GM19438 (cell line): ENCODE measurements at regions not wholly inside any gene's neighbourhood (a gene's known extent, or its start where the extent isn't known, plus 50 kb on each side); places are given as distances from the start of the nearest gene placed in this dataset.
"Not testable (repeated sequence)": the region's sequence is repeated elsewhere in the genome, so short reads cannot be mapped to it uniquely, and the experiment has no call there.

Source experiments
- ATAC-seq: cut with Tn5 transposase; IDR thresholded peaks from one replicate; pipeline ENCODE4 v1.9.1; 2021; ENCODE audit warnings: low read depth; ENCODE audit not compliant: unreplicated experiment

DNA sequence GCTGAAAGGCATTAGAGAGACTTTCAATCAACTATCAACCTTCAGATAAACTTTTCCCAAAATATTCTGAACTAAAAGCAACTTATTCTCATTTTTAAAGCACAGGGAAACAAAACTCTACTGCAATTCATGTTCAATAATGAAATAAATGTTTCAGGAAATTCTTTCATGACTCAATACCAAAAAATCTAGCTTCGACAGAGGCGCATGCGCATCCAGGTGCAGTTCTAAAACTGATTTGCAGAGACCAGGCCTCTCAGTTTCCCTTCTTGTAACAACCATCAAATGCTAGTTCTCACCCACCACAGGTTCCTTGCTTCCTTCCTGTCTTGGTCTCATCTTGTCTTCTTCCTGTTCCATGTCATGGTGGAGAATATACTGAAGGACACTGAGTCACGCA is 55.3 kb upstream of the NRBF2 start:
- no peak for ATAC-seq

GRCh38 chr10:63072951-63073350 is 60.2 kb upstream of the NRBF2 start:
- ATAC-seq = no peak

- ATAC-seq = no peak
Measured at GRCh38 chr10:63071145-63071544, 62.0 kb upstream of the NRBF2 start.

- ATAC-seq = no peak
Measured at GRCh38 chr10:63069318-63069717, 63.8 kb upstream of the NRBF2 start.

DNA sequence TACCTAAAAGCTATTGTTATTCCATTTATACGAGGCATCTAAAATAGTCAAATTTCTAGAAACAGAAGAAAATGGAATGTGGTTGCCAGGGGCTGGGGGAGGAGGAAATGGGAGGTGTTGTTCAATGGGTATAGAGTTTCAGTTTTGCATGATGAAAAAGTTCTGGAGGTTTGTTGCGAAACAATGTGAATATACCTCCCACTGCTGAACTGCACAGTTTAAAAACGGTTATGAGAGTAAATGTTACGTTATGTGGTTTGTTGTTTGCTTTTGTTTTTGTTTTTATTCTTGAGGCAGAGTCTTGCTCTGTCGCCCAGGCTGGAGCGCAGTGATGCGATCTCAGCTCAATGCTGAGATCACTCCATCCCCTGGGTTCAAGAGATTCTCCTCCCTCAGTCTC is 64.9 kb upstream of the NRBF2 start:
- ATAC-seq = no peak

DNA sequence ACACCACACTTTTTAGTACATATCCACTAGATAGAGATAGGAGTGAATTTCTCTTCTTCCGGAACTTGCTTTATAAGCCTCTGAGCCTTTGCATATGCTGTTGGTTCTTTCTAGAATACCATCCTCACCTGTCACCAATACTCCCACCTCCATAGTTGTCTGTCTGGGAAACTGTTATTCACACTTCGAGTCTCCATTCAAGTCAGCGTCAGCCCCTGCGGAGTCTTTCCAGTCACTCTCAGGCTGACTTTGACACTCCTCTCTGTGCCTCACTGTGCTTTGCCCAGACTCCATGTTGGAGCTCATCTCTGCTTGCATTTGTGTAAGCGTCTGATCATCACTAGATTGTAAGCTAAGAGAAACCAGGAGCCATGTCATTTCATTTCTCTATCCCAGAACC is 66.5 kb upstream of the NRBF2 start:
- no peak for ATAC-seq

DNA sequence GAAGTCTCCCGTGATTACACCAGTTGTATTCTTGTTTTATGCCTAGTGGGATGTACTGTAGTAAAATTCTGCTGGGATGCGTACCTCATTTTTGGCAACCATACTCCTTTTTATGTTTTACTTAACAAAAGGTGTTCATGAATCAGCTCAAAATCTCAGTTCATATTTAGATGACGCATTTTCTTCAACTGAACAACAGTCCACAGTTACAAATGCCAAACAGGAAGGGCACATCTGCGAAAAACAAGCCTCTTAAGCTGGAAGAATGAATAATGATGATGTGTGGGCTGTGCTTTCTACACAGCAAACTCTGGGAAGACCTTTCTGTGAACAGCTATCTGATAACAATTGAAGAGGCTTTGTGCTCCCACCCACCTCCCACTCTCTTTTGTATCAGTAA is 68.4 kb upstream of the NRBF2 start:
- no peak for ATAC-seq

GRCh38 chr10:63058236-63058635 is 74.9 kb upstream of the NRBF2 start:
- no peak for ATAC-seq

- no peak for ATAC-seq
Measured at GRCh38 chr10:63057509-63057908, 75.6 kb upstream of the NRBF2 start.

DNA sequence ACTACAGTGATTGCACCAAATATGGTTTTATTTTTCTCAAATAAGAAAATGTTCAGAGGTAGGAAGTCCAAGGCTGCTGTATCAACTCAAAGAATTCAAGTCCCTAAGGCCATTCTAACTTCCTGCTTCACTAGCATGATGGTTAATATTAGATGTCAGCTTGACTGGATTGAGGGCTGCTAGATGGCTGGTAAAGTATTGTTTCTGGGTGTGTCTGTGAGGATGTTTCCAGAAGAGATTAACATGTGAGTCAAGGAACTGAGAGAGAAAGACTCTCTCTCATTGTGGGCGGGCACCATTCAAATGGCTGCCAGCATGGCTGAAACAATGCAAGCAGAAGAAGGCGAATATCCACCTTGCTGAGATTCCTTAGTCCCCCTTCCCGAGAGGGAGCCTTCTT is 77.4 kb upstream of the NRBF2 start:
- no peak for ATAC-seq

DNA sequence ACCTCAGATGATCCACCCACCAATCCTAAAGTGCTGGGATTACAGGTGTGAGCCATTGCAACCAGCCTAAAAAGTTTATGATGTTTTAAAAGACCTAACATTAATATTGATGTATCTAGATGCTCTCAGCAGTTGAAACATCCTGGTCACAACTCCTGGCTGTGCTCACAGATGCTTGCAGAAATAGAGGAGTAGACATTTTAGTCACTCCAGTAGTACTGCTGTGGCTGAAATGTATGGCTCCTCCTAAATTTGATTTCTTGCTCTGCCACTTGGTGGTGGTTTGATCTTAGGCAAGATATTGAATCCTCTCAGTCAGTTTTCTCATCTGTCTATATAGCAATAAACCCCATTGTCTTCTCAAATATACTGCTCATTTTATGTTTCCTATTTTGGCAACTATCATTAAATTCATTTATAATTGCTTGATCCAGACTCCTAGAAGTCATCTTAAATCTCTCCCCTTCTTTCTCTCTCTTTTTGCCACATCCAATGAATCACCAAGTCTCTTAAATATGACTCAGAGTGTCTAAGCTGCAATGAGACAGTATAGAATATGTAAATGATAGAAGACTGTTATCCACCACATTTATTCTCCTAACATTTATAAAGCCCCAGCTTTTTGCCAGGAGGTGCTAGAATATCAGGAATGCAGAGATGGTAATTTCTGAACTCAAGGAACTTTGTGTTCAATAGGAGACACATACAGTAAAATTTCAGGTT is 78.1 kb upstream of the NRBF2 start:
- no peak for ATAC-seq

DNA sequence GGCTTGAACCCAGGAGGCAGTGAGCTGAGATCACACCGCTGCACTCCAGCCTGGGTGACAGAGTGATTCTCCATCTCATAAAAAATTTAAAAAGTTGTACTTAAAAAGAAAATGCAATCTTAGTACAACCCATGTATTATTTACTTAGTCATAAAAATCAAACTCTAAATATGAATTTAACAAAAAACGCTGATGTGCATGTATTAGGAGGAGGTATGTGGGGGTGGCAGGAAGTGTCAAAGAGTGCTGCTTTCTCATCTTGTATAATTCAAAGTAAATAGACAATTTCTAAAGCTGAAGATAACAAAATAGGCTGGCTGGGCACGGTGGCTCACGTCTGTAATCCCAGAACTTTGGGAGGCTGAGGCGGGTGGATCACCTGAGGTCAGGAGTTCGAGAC is 81.0 kb upstream of the NRBF2 start:
- ATAC-seq = no peak

DNA sequence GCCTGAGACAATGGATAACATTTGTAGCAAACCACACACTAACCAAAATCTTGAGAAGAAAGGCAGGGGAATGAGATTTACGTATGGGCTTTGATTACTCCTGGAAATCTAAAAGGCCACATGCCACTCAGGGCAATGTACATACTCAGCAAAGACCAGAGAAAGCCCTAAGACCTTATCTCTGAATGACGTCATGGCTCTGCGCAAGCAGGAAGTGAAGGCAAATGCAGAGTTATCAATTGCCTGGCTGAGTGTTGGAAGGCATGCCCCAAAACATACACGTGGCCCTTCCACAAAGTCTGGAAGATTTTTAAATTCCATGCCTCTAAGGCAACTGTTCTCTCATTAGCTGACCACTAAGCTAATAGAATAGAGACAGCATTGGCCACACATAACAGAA is 90.9 kb upstream of the NRBF2 start:
- ATAC-seq = no peak

GRCh38 chr10:63033616-63034185 is 99.4 kb upstream of the NRBF2 start:
- not testable (repeated sequence) for ATAC-seq

GRCh38 chr10:63030536-63030935 is 102.6 kb upstream of the NRBF2 start:
- no peak for ATAC-seq

DNA sequence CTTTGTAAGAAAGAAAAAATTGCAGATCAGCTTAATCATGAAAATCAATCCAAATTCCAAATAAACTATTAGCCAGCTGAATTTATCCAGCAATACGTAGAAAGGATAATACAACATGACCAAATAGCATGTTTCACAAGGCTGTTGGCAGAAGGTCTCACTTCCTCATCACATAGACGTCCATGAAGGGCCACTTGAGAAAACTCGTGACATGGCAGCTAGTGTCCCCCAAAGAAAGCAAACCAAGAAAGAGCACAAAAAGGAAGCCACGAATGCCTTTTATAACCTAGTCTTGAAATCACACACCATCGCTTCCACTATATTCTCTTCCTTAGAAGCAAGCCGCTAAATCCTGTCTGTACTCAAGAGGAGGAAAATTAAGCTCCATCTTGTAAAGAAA is 105.6 kb upstream of the NRBF2 start:
- ATAC-seq = no peak

- ATAC-seq = no peak
Measured at GRCh38 chr10:63021225-63021624, 111.9 kb upstream of the NRBF2 start.

DNA sequence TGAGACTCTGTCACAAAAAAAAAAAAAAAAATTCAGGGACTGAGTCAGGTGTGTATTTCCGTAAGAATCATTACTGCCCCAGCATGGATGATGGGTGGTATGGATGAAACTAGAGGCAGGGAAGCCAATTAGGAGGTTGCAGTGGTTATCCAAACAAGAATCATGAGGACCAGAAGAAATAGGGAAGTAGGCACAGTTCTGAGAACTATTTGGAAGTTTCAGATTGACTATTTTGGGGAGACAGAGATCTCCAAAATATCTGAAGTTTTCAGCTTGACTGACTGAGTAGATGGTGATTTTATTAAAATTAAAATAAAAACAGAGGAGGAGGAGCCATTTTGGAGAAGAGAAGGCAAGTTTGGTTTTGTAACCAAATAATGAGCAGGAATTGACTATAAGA is 119.4 kb upstream of the NRBF2 start:
- ATAC-seq = no peak

DNA sequence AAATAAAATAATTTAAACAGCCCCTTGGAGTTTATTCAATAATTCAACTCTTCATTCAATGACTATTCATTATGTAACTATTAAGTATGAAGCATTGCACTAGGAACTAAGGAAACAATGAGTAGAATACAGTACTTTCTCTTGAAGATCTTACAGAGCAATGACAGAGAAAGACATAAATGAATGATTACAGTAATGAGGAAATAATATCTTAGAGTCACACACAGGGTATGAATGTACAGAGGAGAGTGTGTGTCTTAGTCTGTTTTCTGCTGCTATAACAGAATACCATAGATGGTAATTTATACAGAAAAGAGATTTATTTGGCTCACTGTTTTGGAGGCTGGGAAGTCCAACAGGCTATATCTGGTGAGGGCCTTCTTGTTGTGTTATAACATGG is 120.5 kb upstream of the NRBF2 start:
- no peak for ATAC-seq

- no peak for ATAC-seq
Measured at GRCh38 chr10:63010203-63010602, 122.9 kb upstream of the NRBF2 start.

DNA sequence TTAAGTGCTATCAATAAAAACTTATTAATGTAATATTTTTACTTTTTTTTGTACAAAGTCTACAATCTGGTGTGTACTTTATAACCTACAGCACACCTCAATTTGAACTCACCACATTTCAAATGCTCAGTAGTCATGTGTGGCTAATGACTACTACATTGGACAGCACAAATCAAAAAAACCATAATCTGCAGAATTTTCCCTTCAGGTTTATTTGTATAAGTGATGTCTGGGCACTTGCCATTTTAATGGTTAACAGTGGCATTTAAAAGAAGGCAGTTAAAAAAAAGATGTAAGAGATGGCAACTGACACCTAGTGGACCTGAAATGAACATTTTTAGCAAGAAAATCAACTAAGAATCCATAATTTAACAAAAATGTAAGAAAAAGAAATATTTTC is 124.6 kb upstream of the NRBF2 start:
- ATAC-seq = no peak

- no peak for ATAC-seq
Measured at GRCh38 chr10:63007112-63007511, 126.0 kb upstream of the NRBF2 start.

DNA sequence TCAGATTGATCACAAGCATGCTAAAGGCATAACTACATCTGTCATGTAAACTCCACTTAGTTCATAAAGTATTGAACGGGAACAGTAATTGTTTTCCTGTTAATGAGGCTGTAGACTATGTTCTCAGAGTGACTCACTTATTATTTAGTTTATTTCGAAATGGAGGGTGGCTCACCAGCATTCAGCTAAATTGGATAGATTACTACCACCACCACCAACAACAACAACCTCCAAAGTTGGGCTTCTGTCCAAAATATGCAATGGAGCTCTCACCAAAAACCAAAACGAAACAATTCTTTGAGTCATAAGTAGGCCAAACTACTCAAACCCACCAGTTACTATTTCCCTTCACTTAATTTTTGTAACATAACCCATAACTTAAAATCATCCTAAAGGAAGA is 127.9 kb upstream of the NRBF2 start:
- ATAC-seq = no peak
